ENCODE measurements at regions not wholly inside any gene's neighbourhood (a gene's known extent, or its start where the extent isn't known, plus 50 kb on each side); places are given as distances from the start of the nearest gene placed in this dataset.

DNA sequence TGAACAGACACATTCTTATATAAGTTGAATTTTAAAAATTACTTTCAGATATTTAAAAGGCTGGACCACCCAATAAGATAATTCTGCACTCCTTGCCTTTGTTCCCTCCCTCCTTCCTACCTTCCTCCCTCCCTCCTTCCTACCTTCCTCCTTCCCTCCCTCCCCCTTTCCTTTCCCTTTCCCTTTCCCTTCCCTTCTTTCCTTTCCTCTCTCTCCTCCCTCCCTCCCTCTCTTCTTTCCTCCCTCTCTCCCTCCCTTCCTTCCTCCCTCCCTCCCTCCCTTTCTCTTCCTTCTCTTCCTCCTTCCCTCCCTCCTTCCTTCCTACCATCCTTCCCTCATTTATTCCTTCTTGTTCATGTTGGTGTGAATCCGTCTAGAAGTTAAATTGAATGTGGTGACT, 93.0 kb downstream of the ATP6V1G3 start:
- TF ChIP-seq, protein P1, sequence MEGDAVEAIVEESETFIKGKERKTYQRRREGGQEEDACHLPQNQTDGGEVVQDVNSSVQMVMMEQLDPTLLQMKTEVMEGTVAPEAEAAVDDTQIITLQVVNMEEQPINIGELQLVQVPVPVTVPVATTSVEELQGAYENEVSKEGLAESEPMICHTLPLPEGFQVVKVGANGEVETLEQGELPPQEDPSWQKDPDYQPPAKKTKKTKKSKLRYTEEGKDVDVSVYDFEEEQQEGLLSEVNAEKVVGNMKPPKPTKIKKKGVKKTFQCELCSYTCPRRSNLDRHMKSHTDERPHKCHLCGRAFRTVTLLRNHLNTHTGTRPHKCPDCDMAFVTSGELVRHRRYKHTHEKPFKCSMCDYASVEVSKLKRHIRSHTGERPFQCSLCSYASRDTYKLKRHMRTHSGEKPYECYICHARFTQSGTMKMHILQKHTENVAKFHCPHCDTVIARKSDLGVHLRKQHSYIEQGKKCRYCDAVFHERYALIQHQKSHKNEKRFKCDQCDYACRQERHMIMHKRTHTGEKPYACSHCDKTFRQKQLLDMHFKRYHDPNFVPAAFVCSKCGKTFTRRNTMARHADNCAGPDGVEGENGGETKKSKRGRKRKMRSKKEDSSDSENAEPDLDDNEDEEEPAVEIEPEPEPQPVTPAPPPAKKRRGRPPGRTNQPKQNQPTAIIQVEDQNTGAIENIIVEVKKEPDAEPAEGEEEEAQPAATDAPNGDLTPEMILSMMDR (conservative IDR thresholded peaks at IDR 0.05), result no peak
- TF ChIP-seq ZFX (IDR thresholded peaks at IDR 0.05), result no peak

Measured in C4-2B (cell line).